GM12873 (cell line): ENCODE measurements at regions not wholly inside any gene's neighbourhood (a gene's known extent, or its start where the extent isn't known, plus 50 kb on each side); places are given as distances from the start of the nearest gene placed in this dataset.

Experiments used
- TF ChIP-seq, protein P1 (sequence below): IDR thresholded peaks from 2 replicates; pipeline ENCODE4 v1.5.1; 2012; ENCODE audit warnings: low read depth, mild to moderate bottlenecking, moderate library complexity, low read length, control low read depth; ENCODE audit not compliant: insufficient read depth; ENCODE audit errors: missing control alignments

DNA sequence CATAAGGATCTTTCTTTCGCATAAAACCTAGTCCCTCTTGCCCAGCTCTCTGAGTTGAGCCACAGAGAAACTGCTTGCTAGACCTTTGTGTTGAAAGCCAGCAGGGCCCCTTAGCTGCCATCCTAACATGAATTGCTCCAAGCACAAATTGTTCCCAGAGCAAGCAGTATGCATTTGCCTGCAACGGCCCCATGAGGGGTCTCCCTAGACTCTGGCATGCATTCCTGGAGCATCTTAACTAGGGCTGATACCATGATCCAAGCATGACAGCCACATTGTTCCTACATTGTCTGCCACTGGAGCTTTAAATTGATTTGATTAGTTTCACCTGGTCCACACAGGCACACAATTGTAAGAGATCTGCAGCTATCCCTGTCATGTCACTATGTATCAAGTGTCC is 428.1 kb downstream of the TAFA4 start:
- TF ChIP-seq, protein P1, sequence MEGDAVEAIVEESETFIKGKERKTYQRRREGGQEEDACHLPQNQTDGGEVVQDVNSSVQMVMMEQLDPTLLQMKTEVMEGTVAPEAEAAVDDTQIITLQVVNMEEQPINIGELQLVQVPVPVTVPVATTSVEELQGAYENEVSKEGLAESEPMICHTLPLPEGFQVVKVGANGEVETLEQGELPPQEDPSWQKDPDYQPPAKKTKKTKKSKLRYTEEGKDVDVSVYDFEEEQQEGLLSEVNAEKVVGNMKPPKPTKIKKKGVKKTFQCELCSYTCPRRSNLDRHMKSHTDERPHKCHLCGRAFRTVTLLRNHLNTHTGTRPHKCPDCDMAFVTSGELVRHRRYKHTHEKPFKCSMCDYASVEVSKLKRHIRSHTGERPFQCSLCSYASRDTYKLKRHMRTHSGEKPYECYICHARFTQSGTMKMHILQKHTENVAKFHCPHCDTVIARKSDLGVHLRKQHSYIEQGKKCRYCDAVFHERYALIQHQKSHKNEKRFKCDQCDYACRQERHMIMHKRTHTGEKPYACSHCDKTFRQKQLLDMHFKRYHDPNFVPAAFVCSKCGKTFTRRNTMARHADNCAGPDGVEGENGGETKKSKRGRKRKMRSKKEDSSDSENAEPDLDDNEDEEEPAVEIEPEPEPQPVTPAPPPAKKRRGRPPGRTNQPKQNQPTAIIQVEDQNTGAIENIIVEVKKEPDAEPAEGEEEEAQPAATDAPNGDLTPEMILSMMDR, result no peak

DNA sequence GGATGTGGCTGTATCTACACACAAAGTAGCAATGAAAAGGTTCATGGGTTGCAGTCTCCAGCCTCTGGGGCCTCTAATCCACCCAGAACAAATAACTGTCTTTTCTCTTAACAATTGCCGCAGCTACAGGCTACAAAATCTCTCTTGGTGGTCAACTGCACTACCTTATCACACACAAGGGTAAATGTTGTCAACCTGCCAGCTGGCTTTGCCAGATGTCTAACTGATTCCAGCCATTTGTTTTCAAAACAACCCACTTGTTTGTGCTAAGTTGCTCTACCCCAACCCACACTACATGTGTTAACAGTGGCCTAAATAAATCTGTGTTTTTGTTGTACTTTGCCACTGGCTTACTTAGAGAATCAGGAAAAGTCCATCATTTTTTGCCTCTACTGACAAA is 447.3 kb downstream of the TAFA4 start:
- TF ChIP-seq, protein P1, result no peak

DNA sequence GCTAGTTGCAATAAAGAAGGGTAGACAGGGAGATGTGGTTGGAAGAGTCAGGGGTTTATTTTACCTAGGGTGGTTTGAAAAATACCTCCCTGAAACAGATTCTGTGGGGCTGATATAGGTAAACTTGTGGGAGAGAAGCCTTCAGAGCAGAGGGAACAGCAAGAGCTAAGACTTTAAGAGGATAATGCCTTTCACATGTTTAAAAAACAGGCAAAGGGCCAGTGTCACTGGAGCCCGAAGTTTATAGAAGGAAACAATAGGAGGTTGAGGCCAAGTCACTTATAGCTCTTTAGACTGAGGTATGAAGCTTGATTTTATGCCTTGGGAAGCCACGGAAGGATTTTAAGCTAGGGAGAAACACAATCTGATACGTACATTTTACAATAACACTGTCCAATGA is 448.7 kb downstream of the TAFA4 start:
- TF ChIP-seq, protein P1, result no peak

DNA sequence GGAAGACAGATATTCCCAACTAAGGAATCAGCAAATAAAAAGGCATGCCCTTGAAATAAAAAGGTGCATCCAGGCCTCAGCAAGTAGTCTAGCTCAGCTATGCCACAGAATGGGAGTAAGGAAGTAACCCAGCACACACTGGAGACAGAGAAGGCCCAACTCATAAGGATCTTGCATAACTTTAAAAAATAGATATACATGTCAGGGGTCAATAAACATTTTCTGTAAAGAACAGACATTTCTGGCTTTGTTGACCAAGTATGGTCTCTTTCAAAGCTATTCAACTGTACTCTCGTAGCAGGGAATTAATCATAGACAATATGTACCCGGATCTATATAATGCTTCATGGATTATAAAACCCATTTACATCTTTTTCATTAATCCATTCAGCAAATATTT is 449.3 kb downstream of the TAFA4 start:
- TF ChIP-seq, protein P1, result no peak

DNA sequence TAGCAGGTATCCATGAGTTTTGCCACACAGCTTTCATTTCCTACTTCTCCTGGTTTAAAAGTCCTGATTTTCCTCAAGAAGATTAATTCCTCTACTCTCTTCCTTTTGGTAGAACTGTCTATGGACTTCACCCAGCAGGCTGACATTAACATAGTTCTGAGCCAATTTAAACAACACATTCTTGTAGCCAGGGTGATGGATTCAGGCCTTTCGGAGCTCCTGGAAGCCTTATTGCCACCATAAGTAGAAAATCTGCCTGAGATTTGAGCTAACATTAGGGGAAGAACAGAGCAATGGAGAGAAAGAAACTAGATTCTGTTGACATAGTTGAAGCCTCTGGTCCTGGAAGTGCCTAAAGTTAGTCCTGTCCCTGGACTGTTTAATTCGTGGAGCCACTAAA is 449.8 kb downstream of the TAFA4 start:
- TF ChIP-seq, protein P1, result no peak

DNA sequence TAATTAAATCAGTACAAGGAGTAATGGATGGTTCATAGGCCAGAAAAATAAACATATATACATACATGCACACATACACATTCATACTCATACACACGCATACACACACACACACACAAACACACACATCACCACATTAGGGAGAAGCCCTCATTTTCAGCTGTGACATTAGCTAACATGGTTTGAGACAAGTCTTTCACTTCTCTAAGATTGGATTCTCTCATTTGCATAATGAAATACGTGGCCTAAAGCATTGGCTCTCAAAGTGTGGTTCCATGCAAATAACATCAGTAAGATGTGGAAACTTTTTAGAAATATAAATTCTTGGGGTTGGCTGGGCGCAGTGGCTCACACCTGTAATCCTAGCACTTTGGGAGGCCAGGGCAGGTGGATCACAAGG is 452.6 kb downstream of the TAFA4 start:
- TF ChIP-seq, protein P1, result no peak

DNA sequence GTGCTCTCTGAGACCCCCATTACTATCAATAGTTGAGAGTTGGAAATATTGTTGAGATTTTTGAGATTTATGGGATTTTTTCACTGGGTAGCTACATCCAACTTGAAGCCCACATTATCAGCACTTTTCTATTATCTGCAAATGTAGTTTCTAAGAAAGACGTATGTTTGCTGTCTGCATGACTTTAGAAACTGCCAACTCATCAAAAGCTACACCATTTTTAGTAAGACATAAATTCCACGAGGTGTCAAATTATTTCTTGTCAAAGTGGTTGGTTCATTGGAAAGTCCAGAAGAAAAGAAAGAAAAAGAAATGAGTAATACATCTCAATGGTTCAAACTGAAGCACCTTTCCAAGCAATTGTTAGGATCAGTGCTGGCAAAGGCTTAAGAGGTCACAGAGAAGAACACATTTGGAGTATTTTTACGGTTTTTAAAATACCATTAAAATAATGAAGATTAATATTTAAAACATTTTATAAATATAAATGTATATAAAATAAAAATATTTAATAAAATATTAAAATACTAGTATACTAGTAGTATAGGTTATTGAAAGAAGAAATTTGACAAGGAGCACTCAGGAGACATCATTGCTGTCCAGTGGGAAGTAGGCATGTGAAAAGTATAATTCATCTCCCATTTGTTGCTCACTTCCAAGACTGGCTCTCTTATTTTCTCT is 463.5 kb downstream of the TAFA4 start:
- TF ChIP-seq, protein P1, result no peak
